OCI-LY1 (cell line): ENCODE measurements at regions not wholly inside any gene's neighbourhood (a gene's known extent, or its start where the extent isn't known, plus 50 kb on each side); places are given as distances from the start of the nearest gene placed in this dataset.

ENCODE experiments used
- H2AFZ ChIP-seq: fragments of 200-600 bp; sonication (generic), shearing (Covaris generic); 2 replicates; pipeline ENCODE4 v1.6.0; 2014; ENCODE audit warnings: antibody characterized with exemption, mild to moderate bottlenecking, low read length
- H3F3A ChIP-seq: fragments of 200-600 bp; sonication (generic), shearing (Covaris generic); 2 replicates; pipeline ENCODE4 v1.6.0; 2014; ENCODE audit warnings: mild to moderate bottlenecking, antibody characterized with exemption, low read length, moderate library complexity; ENCODE audit not compliant: insufficient read depth
- H3K27ac ChIP-seq: fragments of 200-600 bp; sonication (generic); 2 replicates; pipeline ENCODE4 v1.5.1; 2014; ENCODE audit warnings: low read length, mixed run types, mild to moderate bottlenecking, low read depth; ENCODE audit not compliant: poor library complexity, severe bottlenecking
- H3K27me3 ChIP-seq: fragments of 200-600 bp; sonication (generic); 2 replicates; pipeline ENCODE4 v1.6.0; 2014; ENCODE audit warnings: antibody characterized with exemption, mild to moderate bottlenecking, low read length, moderate library complexity; ENCODE audit not compliant: insufficient read depth
- H3K36me3 ChIP-seq: fragments of 200-600 bp; sonication (generic); 2 replicates; pipeline ENCODE4 v1.6.1; 2014; ENCODE audit warnings: mild to moderate bottlenecking, antibody characterized with exemption, low read length, moderate library complexity, mixed read lengths; ENCODE audit not compliant: insufficient read depth
- H3K4me1 ChIP-seq: fragments of 200-600 bp; sonication (generic); 2 replicates; pipeline ENCODE4 v1.5.1; 2014; ENCODE audit warnings: mild to moderate bottlenecking, low read length, moderate library complexity; ENCODE audit not compliant: insufficient read depth, severe bottlenecking
- H3K4me2 ChIP-seq: fragments of 200-600 bp; sonication (generic), shearing (Covaris generic); 2 replicates; pipeline ENCODE4 v1.6.1; 2014; ENCODE audit warnings: low read length
- H3K4me3 ChIP-seq: fragments of 200-600 bp; sonication (generic); 2 replicates; pipeline ENCODE4 v1.5.1; 2014; ENCODE audit warnings: low read length, low read depth, mild to moderate bottlenecking, mixed read lengths; ENCODE audit not compliant: poor library complexity, severe bottlenecking
- H3K79me2 ChIP-seq: fragments of 200-600 bp; shearing (Covaris generic); 2 replicates; pipeline ENCODE4 v1.6.1; 2016; ENCODE audit warnings: mixed run types, low read length, mixed read lengths; ENCODE audit not compliant: insufficient read depth
- H3K9ac ChIP-seq: fragments of 200-600 bp; sonication (generic), shearing (Covaris generic); 2 replicates; pipeline ENCODE4 v1.6.1; 2014; ENCODE audit warnings: mild to moderate bottlenecking, low read length, mixed read lengths
- H3K9me2 ChIP-seq: fragments of 200-600 bp; sonication (generic), shearing (Covaris generic); 2 replicates; pipeline ENCODE4 v1.6.1; 2014; ENCODE audit warnings: low read depth, mild to moderate bottlenecking, low read length, mixed read lengths
- H3K9me3 ChIP-seq: fragments of 200-600 bp; shearing (Covaris generic); 2 replicates; pipeline ENCODE4 v1.6.1; 2014; ENCODE audit warnings: low read length, mixed read lengths
- H4K20me1 ChIP-seq: fragments of 200-600 bp; sonication (generic), shearing (Covaris generic); 2 replicates; pipeline ENCODE4 v1.6.0; 2016; ENCODE audit warnings: mild to moderate bottlenecking, low read length; ENCODE audit not compliant: insufficient read depth
- CTCF ChIP-seq: fragments of 200-600 bp; sonication (generic), shearing (Covaris generic); IDR thresholded peaks from 2 replicates; pipeline ENCODE4 v1.5.1; 2017; ENCODE audit warnings: mild to moderate bottlenecking, antibody characterized with exemption, low read length, moderate library complexity, mixed read lengths
- EZH2 ChIP-seq: fragments of 200-600 bp; sonication (generic), shearing (Covaris generic); IDR thresholded peaks from 2 replicates; pipeline ENCODE4 v1.8.0; 2017; ENCODE audit warnings: borderline replicate concordance, mixed run types, mild to moderate bottlenecking, antibody characterized with exemption, low read length, moderate library complexity, mixed read lengths

DNA sequence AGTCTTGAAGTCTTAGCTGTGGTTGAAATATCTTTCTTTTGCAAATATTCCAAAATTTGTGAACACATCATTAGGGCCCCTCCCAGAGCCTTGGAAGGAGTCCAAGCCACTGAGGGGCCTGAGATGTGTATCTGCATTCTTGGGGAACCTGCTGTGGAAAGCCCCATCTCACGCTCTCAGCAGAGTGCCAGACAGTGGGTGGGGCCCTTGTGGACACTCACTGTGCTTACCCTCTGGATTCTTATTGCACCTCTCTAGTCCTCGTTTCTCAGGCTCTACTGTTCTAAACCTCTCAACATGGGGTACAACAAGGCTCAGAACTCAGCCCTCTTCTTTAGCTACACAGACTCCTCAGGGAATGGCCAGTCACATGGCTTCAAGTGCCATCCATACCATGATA lies 416.2 kb upstream of the CDH4 start:
- no peak overlapping the region for H2AFZ ChIP-seq
- no peak overlapping the region for H3K9ac ChIP-seq
- no peaks in the 10 kb centered on the region for H3K9me2 ChIP-seq
- no peaks in the 10 kb centered on the region for H3K9me3 ChIP-seq
- no peak overlapping the region for H3K4me3 ChIP-seq
- no peak overlapping the region for H3K27ac ChIP-seq
- no peaks in the 10 kb centered on the region for H3K4me1 ChIP-seq
- H3K36me3 ChIP-seq, result no peaks in the 10 kb centered on the region
- H3K79me2 ChIP-seq, result no peaks in the 10 kb centered on the region
- no peak overlapping the region for H3K4me2 ChIP-seq
- no peaks in the 10 kb centered on the region for H3F3A ChIP-seq
- no peaks in the 10 kb centered on the region for H4K20me1 ChIP-seq
- no peak for TF ChIP-seq CTCF
- no peak for TF ChIP-seq EZH2
- H3K27me3 ChIP-seq, result no peaks in the 10 kb centered on the region

- H3K36me3 ChIP-seq, result no peaks in the 10 kb centered on the region
- no peaks in the 10 kb centered on the region for H3K9me2 ChIP-seq
- TF ChIP-seq EZH2, result no peak
- no peak for TF ChIP-seq CTCF
- no peak overlapping the region for H3K4me2 ChIP-seq
- no peak overlapping the region for H3K4me3 ChIP-seq
- no peaks in the 10 kb centered on the region for H3F3A ChIP-seq
- H3K27me3 ChIP-seq, result no peaks in the 10 kb centered on the region
- H3K9me3 ChIP-seq, result no peaks in the 10 kb centered on the region
- H3K4me1 ChIP-seq, result no peaks in the 10 kb centered on the region
- no peak overlapping the region for H3K27ac ChIP-seq
- H4K20me1 ChIP-seq, result no peaks in the 10 kb centered on the region
- H3K9ac ChIP-seq, result no peak overlapping the region
- H3K79me2 ChIP-seq, result no peaks in the 10 kb centered on the region
- H2AFZ ChIP-seq, result no peak overlapping the region
Measured at GRCh38 chr20:60837173-60837770, 414.8 kb upstream of the CDH4 start.

DNA sequence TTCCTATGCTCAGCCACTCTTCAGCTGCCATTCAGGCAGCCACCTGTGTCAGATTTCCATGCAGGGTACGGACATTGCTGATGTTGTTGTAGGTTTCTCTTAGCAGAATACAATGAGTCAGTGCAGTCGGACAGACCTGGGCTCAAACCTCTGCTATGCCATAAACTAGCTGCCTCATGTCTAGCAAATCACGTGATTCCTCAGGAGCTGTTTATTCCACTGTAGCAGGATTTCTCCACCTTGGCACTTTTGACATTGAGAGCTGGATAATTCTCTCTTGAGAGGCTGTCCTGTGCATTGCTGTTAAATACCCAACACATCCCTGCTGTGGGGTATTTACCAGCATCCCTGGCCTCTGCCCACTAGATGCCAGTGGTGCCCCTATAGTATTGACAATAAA lies 413.8 kb upstream of the CDH4 start:
- H3K36me3 ChIP-seq, result no peaks in the 10 kb centered on the region
- H3K4me3 ChIP-seq, result no peak overlapping the region
- H4K20me1 ChIP-seq, result no peaks in the 10 kb centered on the region
- H3K27me3 ChIP-seq, result no peaks in the 10 kb centered on the region
- H3K27ac ChIP-seq, result no peak overlapping the region
- no peaks in the 10 kb centered on the region for H3K9me3 ChIP-seq
- H3K4me1 ChIP-seq, result no peaks in the 10 kb centered on the region
- no peak overlapping the region for H3K4me2 ChIP-seq
- TF ChIP-seq EZH2, result no peak
- no peak for TF ChIP-seq CTCF
- H3F3A ChIP-seq, result no peaks in the 10 kb centered on the region
- H3K9me2 ChIP-seq, result no peaks in the 10 kb centered on the region
- no peak overlapping the region for H3K9ac ChIP-seq
- H2AFZ ChIP-seq, result no peak overlapping the region
- H3K79me2 ChIP-seq, result no peaks in the 10 kb centered on the region
